GM23338 (cell line): ENCODE measurements at regions not wholly inside any gene's neighbourhood (a gene's known extent, or its start where the extent isn't known, plus 50 kb on each side); places are given as distances from the start of the nearest gene placed in this dataset.
A peak's percentile ranks its signal among the peaks of the same experiment; 100 is the strongest.

Experiments
- ATAC-seq: fragments of 200-7000 bp; cut with Tn5 transposase; 3 replicates; pipeline ENCODE4 v1.9.1; 2020
- DNase-seq: peaks from one replicate; pipeline ENCODE4 v3.0.0-alpha.2; 2015; ENCODE audit warnings: low spot score
- H2AFZ ChIP-seq: fragments of 200-600 bp; sonication (generic); 2 replicates; pipeline ENCODE4 v1.8.0; 2016; ENCODE audit warnings: antibody characterized with exemption, mild to moderate bottlenecking, moderate library complexity
- H3F3A ChIP-seq: fragments of 200-600 bp; sonication (generic); replicated peaks from 2 replicates; pipeline ENCODE4 v1.8.0; 2017; ENCODE audit warnings: antibody characterized with exemption, mixed run types, low read depth
- H3K27ac ChIP-seq: fragments of 200-600 bp; sonication (generic); 2 replicates; pipeline ENCODE4 v1.6.1; 2016; ENCODE audit warnings: low read depth
- H3K27me3 ChIP-seq: fragments of 200-600 bp; sonication (generic); 2 replicates; pipeline ENCODE4 v1.8.0; 2016; ENCODE audit warnings: mild to moderate bottlenecking, mixed run types, moderate library complexity; ENCODE audit not compliant: insufficient read depth
- H3K36me3 ChIP-seq: fragments of 200-600 bp; sonication (generic); 2 replicates; pipeline ENCODE4 v1.8.0; 2016; ENCODE audit warnings: mild to moderate bottlenecking; ENCODE audit not compliant: insufficient read depth
- H3K4me1 ChIP-seq: fragments of 200-600 bp; sonication (generic); 2 replicates; pipeline ENCODE4 v1.8.0; 2016; ENCODE audit warnings: mild to moderate bottlenecking, moderate library complexity; ENCODE audit not compliant: insufficient read depth
- H3K4me2 ChIP-seq: fragments of 200-600 bp; sonication (generic); 2 replicates; pipeline ENCODE4 v1.7.1; 2017; ENCODE audit warnings: mixed run types
- H3K4me3 ChIP-seq: fragments of 200-600 bp; sonication (generic); 2 replicates; pipeline ENCODE4 v1.6.1; 2016; ENCODE audit warnings: mixed run types
- H3K79me2 ChIP-seq: fragments of 200-600 bp; sonication (generic); replicated peaks from 2 replicates; pipeline ENCODE4 v1.8.0; 2017; ENCODE audit warnings: mild to moderate bottlenecking; ENCODE audit not compliant: insufficient read depth
- H3K9me2 ChIP-seq: fragments of 200-600 bp; sonication (generic); 2 replicates; pipeline ENCODE4 v1.8.0; 2017; ENCODE audit not compliant: insufficient read depth
- H4K20me1 ChIP-seq: fragments of 200-600 bp; sonication (generic); replicated peaks from 2 replicates; pipeline ENCODE4 v1.8.0; 2017; ENCODE audit warnings: mild to moderate bottlenecking; ENCODE audit not compliant: insufficient read depth
- H3K27ac Mint-ChIP-seq: 2 replicates; pipeline ENCODE4 v1.8.0; 2020; ENCODE audit warnings: inconsistent platforms, mild to moderate bottlenecking, moderate library complexity, mixed read lengths
- H3K27me3 Mint-ChIP-seq: 3 replicates; pipeline ENCODE4 v1.8.0; 2022; ENCODE audit warnings: low read depth, mild to moderate bottlenecking, moderate library complexity, mixed read lengths, inconsistent platforms; ENCODE audit not compliant: insufficient read depth, poor library complexity
- H3K36me3 Mint-ChIP-seq: 3 replicates; pipeline ENCODE4 v1.8.0; 2021; ENCODE audit warnings: low read depth, mild to moderate bottlenecking, inconsistent platforms, moderate library complexity, mixed read lengths
- H3K4me1 Mint-ChIP-seq: 3 replicates; pipeline ENCODE4 v1.8.0; 2020; ENCODE audit warnings: mild to moderate bottlenecking, inconsistent platforms, mixed read lengths
- H3K4me3 Mint-ChIP-seq: 3 replicates; pipeline ENCODE4 v1.8.0; 2021; ENCODE audit warnings: moderate library complexity, mild to moderate bottlenecking, inconsistent platforms, mixed read lengths
- H3K9me3 Mint-ChIP-seq: 3 replicates; pipeline ENCODE4 v1.8.0; 2020; ENCODE audit warnings: moderate library complexity, mild to moderate bottlenecking, inconsistent platforms, mixed read lengths
- CREB1 ChIP-seq: fragments of 250-450 bp; sonication (Bioruptor Pico); IDR thresholded peaks from 2 replicates; pipeline ENCODE4 v1.5.0; 2020; ENCODE audit warnings: low read depth, mild to moderate bottlenecking, moderate library complexity
- CTCF ChIP-seq, 2 experiments: fragments of 200-600 bp in 1 of 2; sonication (generic) in 1 of 2; conservative IDR thresholded peaks; 2 replicates each; pipeline versions ENCODE4 v1.5.1 to v1.6.1; 2016 to 2017; ENCODE audit warnings: antibody characterized with exemption in 2 of 2, low read depth in 2 of 2, mild to moderate bottlenecking in 2 of 2, moderate library complexity in 1 of 2
- EZH2 ChIP-seq: fragments of 200-600 bp; sonication (generic); IDR thresholded peaks from one replicate; pipeline ENCODE4 v1.8.0; 2017; ENCODE audit warnings: antibody characterized with exemption, mild to moderate bottlenecking, low read depth; ENCODE audit not compliant: unreplicated experiment
- EZH2phosphoT487 ChIP-seq: fragments of 200-600 bp; sonication (generic); IDR thresholded peaks from one replicate; pipeline ENCODE4 v1.8.1; 2018; ENCODE audit warnings: antibody characterized with exemption; ENCODE audit not compliant: unreplicated experiment
- ZNF114 ChIP-seq: fragments of 250-450 bp; sonication (Bioruptor Pico); IDR thresholded peaks from 2 replicates; pipeline ENCODE4 v1.5.0; 2020; ENCODE audit warnings: mild to moderate bottlenecking, moderate library complexity
- ZNF331 ChIP-seq: fragments of 250-450 bp; sonication (Bioruptor Pico); IDR thresholded peaks from 2 replicates; pipeline ENCODE4 v1.5.0; 2020; ENCODE audit warnings: low read depth, mild to moderate bottlenecking, moderate library complexity
- ZNF462 ChIP-seq: fragments of 250-450 bp; sonication (Bioruptor Pico); IDR thresholded peaks from 2 replicates; pipeline ENCODE4 v1.5.0; 2020; ENCODE audit warnings: mild to moderate bottlenecking, moderate library complexity

GRCh38 chr4:66852843-66853242 is 692.5 kb downstream of the CENPC start:
- no peaks in the 10 kb centered on the region for H3K36me3 Mint-ChIP-seq
- Histone ChIP-seq H3K27me3 (no peaks in the 10 kb centered on the region), H4K20me1 (no peaks in the 10 kb centered on the region), H3K4me2 (no peak overlapping the region), H3K36me3 (no peaks in the 10 kb centered on the region), H3K79me2 (no peaks in the 10 kb centered on the region), H3K4me3 (no peak overlapping the region), H2AFZ (no peak overlapping the region), H3F3A (no peaks in the 10 kb centered on the region), H3K27ac (no peak overlapping the region), H3K9me2 (peaks cover 2% of the 10 kb centered on the region; the same call in 1 of the 2 replicates), H3K4me1 (no peaks in the 10 kb centered on the region)
- no peak for TF ChIP-seq EZH2
- no peak for TF ChIP-seq ZNF462 (CRISPR knock-in tag)
- TF ChIP-seq ZNF331 (CRISPR knock-in tag), result no peak
- TF ChIP-seq CTCF (conservative IDR thresholded peaks at IDR 0.05; ENCODE audit: low read depth in 2 of 2), result no peak
- no peak for TF ChIP-seq EZH2phosphoT487
- TF ChIP-seq CREB1 (CRISPR knock-in tag), result no peak
- TF ChIP-seq ZNF114 (CRISPR knock-in tag), result no peak
- DNase-seq (peak; percentile 8), ATAC-seq (no peak)
- no peak overlapping the region for H3K27ac Mint-ChIP-seq
- H3K4me3 Mint-ChIP-seq, result no peak overlapping the region
- no peaks in the 10 kb centered on the region for H3K9me3 Mint-ChIP-seq
- H3K4me1 Mint-ChIP-seq, result no peaks in the 10 kb centered on the region
- H3K27me3 Mint-ChIP-seq, result no peaks in the 10 kb centered on the region
